ENCODE measurements at regions not wholly inside any gene's neighbourhood (a gene's known extent, or its start where the extent isn't known, plus 50 kb on each side); places are given as distances from the start of the nearest gene placed in this dataset.

GRCh38 chr3:152053866-152054265 is 180.4 kb downstream of the SUCNR1 start:
- TF ChIP-seq EP300 (IDR thresholded peaks at IDR 0.05; ENCODE audit: borderline replicate concordance in 1 of 2, low read depth in 1 of 2, low read length in 1 of 2) (no peak), CTCF (IDR thresholded peaks at IDR 0.05) (no peak), TCF12 (IDR thresholded peaks at IDR 0.05) (no peak), EZH2phosphoT487 (IDR thresholded peaks at IDR 0.05; ENCODE audit: borderline replicate concordance, low read depth) (no peak), JUND (IDR thresholded peaks at IDR 0.05) (no peak), POLR2AphosphoS5 (IDR thresholded peaks at IDR 0.05; ENCODE audit: low read depth, low read length) (no peak), RAD21 (IDR thresholded peaks at IDR 0.05; ENCODE audit: low read length) (no peak), TAF1 (IDR thresholded peaks at IDR 0.05; ENCODE audit: borderline replicate concordance, low read depth, low read length) (no peak), RFX5 (IDR thresholded peaks at IDR 0.05; ENCODE audit: low read length) (no peak), NFIC (IDR thresholded peaks at IDR 0.05; ENCODE audit: borderline replicate concordance) (no peak)
- TF ChIP-seq, protein P1, sequence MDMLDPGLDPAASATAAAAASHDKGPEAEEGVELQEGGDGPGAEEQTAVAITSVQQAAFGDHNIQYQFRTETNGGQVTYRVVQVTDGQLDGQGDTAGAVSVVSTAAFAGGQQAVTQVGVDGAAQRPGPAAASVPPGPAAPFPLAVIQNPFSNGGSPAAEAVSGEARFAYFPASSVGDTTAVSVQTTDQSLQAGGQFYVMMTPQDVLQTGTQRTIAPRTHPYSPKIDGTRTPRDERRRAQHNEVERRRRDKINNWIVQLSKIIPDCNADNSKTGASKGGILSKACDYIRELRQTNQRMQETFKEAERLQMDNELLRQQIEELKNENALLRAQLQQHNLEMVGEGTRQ (IDR thresholded peaks at IDR 0.05; ENCODE audit: borderline replicate concordance, low read depth, low read length): no peak
